HG02870 (cell line): ENCODE measurements at regions not wholly inside any gene's neighbourhood (a gene's known extent, or its start where the extent isn't known, plus 50 kb on each side); places are given as distances from the start of the nearest gene placed in this dataset.

Experiments used
- ATAC-seq: cut with Tn5 transposase; IDR thresholded peaks from one replicate; pipeline ENCODE4 v1.9.1; 2021; ENCODE audit warnings: mild to moderate bottlenecking, moderate library complexity; ENCODE audit not compliant: unreplicated experiment

GRCh38 chr6:23002044-23002619 is 432.8 kb downstream of the HDGFL1 start:
- ATAC-seq: no peak

DNA sequence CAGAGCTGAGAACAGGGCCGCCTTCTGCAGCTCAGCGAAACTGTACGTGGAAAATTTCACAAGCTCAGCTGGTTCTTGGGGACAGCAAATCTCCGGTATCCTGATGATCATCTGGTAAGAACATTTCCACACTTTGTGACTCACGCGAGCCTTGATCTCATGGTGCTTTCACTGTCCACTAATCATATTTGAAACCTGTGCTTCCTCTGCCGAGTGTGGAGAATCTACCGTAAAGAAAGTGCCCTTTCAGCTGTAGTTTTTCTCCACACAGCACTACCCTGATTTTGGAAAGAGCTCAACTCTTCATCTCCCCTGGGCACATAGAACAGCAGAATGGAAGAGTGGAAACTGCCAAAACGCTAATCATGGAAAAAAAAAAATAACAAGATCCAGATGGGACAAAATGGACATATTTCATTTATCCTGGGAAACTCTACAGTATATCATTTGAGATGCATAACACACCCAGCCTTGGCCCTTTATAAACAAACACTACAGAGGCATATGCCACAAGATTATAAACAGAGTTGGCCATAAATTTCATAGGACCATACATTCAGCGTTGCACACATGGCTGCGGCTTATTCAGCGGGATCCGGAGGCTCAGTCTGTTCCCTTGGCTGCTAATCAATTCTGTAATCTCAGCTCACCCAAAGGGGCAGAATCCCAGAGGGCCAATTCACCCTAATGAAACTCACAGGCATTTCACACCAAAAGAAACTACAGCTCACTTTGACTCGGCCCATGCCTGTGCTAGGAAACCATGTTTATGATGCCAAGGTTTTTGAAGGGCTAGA is 434.5 kb downstream of the HDGFL1 start:
- ATAC-seq: no peak

DNA sequence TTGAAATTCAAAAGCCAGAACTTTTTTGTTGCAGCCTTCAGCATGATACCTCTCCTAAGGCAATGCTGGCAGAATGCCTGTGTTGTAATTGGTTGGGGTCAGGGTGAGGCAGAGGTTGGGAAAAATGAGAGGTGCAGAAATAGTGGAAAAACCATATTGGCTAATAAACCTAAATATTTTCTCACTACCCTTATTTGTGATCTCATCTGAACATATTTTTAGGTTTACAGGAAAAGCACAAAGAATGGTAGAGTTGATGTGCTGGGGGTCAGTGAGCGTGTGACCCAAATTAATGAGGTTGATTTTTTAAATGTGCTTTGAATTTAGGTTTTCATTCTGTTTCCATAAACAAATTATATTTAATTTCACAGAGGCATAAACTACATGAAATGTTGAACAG is 437.3 kb downstream of the HDGFL1 start:
- ATAC-seq: no peak

GRCh38 chr6:23011615-23012014 is 442.2 kb downstream of the HDGFL1 start:
- no peak for ATAC-seq

GRCh38 chr6:23013776-23014175 is 444.4 kb downstream of the HDGFL1 start:
- no peak for ATAC-seq

- no peak for ATAC-seq
Observed at GRCh38 chr6:23016696-23017095, 447.3 kb downstream of the HDGFL1 start.

DNA sequence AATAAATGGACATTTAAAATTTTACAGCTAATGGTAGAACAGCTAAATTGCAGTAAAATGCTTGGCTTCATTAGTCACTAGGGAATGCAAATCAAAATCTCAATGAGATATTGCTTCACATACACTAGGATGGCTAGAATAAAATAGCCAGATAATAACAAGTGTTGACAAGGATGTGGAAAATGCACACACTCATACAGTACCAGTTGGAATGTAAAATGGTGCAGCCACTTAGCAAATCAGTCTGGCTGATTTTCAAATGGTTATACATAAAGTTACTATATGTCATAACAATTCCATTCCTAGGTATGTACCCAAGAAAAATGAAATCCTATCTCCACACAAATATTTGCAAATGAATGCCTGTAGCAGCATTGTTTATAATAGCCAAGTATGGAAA is 452.1 kb downstream of the HDGFL1 start:
- no peak for ATAC-seq

GRCh38 chr6:23027281-23027680 is 457.9 kb downstream of the HDGFL1 start:
- no peak for ATAC-seq

DNA sequence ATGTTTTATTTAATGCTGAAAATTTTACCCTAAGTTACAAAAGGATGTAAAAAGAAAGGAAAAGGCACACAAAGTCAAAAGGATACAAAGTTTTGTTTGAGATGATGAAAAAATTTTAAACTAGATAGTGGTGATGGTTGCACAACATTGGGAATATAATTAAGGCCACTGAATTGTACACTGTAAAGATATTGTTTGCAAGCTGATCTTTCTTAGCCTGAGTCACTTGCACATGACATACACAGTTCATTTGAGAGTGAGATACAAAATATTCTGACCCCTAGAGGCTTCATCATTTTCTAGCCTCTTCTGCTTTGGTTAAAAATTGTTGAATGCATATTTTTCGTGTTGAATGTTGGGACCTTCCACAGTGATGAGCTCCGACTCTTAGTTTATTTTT is 462.6 kb downstream of the HDGFL1 start:
- no peak for ATAC-seq

DNA sequence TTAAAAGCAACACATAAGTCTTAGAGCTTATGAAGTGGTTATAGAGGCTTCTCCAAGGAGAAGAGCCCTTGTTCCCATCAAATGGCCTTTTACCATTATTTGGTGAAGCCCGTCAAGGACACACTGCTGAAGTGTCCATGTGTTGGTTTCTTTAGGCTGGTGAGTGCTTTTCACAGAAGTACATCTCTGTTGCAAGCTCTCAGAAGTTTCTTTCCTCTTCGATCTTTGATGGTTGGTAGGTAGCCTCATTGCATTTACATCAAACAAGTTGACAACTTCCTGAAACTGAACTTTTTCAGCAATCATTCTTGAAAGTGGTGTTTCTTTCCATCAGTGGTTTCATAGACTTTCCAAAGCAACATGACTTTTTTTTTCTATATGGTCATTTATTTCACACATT is 465.6 kb downstream of the HDGFL1 start:
- no peak for ATAC-seq

GRCh38 chr6:23036406-23036983 is 467.1 kb downstream of the HDGFL1 start:
- ATAC-seq: no peak

DNA sequence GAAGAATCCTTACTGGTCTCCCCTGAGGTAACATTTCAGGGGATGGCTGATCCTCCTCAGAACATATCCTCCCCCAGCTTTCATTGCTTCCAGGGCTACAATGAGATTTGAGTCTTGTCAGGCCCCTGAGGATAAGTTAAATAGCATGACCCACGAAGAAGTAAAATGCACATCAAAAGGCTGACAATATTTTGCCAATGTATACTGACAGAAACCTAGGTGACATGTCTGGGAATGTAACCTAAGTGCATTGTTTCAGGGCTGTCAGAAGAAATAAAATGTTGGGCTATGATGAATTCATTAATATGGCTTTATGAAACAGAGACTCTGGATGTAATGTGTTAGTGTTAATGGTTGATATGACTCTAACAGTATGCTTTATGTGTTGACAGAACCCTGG is 471.5 kb downstream of the HDGFL1 start:
- no peak for ATAC-seq

- no peak for ATAC-seq
Observed at GRCh38 chr6:23045280-23045679, 475.9 kb downstream of the HDGFL1 start.

GRCh38 chr6:23055523-23055922 is 486.2 kb downstream of the HDGFL1 start:
- no peak for ATAC-seq

DNA sequence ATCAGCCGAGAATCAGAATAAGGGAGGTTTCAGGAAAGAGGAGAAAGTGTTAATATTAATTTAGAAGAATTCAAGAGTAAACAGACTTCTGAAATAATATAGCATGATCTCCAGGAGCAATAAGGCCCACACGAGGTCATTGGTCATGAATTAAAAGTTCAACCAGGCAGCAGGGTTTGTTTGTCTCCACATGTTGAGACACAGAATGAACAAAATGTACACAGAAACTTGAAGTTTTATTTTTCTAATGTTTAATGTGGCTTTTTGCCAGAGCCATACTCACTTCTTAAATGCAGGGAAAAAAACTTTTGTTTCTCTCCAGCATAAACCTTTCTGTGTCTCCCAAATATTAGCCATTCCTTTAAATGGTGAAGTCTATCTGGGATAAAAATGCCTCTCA is 504.5 kb downstream of the HDGFL1 start:
- no peak for ATAC-seq

GRCh38 chr6:23077772-23078171 is 508.4 kb downstream of the HDGFL1 start:
- no peak for ATAC-seq

DNA sequence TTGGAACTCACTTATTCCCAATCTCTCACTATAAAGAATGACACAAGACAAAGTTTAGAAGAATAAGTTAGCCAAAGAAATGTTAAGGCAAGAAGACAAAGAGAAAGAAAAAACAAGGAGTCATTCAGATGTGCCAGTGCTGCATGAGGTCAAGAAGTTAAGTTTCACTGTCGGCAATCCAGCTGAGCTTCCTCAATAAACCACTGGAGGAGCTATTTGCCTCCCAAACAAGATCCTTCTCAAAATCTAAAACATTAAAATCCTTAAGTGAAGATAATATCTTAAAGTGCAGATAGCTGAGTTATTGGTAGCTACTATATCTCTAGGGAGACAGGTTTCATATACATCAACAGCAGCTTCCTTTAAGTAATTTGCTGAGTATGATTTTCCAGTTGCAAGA is 512.3 kb downstream of the HDGFL1 start:
- no peak for ATAC-seq

- no peak for ATAC-seq
Observed at GRCh38 chr6:23086100-23086499, 516.7 kb downstream of the HDGFL1 start.

GRCh38 chr6:23087471-23087870 is 518.1 kb downstream of the HDGFL1 start:
- no peak for ATAC-seq

- no peak for ATAC-seq
Observed at GRCh38 chr6:23088761-23089160, 519.4 kb downstream of the HDGFL1 start.

DNA sequence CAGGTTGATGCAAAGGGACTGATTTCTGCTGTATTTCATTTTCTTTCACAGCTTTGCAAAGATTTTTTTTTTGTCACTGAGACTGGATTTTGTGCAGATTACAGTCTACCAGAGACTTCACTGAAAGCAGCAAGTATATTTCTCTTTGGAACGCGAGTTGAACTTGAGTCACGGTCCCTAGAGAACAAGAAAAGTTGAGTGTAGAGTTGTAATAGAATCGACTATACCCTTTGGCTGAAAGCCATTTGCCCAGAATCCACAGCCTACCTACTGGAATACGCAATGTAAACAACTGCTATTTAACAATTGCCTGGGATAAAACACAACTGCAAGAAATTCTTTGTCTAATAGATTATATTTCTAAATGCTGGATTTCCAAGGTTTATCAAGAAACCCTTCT is 520.6 kb downstream of the HDGFL1 start:
- ATAC-seq: no peak

DNA sequence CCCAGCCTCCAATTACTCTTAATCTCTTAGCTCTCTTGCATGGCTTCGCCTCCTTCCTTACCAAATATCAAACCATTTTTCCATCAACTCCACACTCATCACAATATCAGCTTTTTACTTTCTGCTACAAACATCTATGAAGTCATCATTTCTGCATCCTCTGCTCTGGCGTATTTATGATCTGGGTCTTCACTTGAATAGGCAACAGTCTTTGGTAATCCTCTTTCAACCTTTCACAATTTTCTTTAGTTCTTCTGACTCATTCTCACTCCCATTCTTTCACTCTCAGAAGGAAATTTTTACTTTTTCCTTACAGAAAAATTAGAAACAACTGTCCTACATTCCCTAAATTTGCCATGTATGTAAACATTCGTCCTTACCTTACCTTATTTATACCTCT is 522.4 kb downstream of the HDGFL1 start:
- ATAC-seq: no peak
